Hematopoietic multipotent progenitor cell treated with erythropoietin and hydrocortisone succinate and interleukin-3 and kit ligand, for 8 days (in vitro differentiated cells): ENCODE measurements at regions not wholly inside any gene's neighbourhood (a gene's known extent, or its start where the extent isn't known, plus 50 kb on each side); places are given as distances from the start of the nearest gene placed in this dataset.
"Not testable (repeated sequence)": the region's sequence is repeated elsewhere in the genome, so short reads cannot be mapped to it uniquely, and the experiment has no call there.

Source experiments
- DNase-seq: peaks from one replicate; pipeline ENCODE4 v3.0.0-alpha.2; 2015

- DNase-seq = no peak
Observed at GRCh38 chr2:6143812-6144211, 451.6 kb downstream of the SOX11 start.

GRCh38 chr2:6147215-6147614 lies 455.0 kb downstream of the SOX11 start:
- not testable (repeated sequence) for DNase-seq

- DNase-seq = no peak
Observed at GRCh38 chr2:6148882-6149281, 456.7 kb downstream of the SOX11 start.

GRCh38 chr2:6159606-6160005 lies 467.4 kb downstream of the SOX11 start:
- DNase-seq = no peak

- DNase-seq = no peak
Observed at GRCh38 chr2:6163932-6164331, 471.7 kb downstream of the SOX11 start.

GRCh38 chr2:6164986-6165747 lies 473.0 kb downstream of the SOX11 start:
- DNase-seq = peak; percentile 88

- no peak for DNase-seq
Observed at GRCh38 chr2:6167592-6168138, 475.5 kb downstream of the SOX11 start.

- peak; percentile 87 for DNase-seq
Observed at GRCh38 chr2:6168485-6168884, 476.3 kb downstream of the SOX11 start.

GRCh38 chr2:6171294-6171693 lies 479.1 kb downstream of the SOX11 start:
- no peak for DNase-seq

- no peak for DNase-seq
Observed at GRCh38 chr2:6177811-6178210, 485.6 kb downstream of the SOX11 start.

GRCh38 chr2:6181525-6181924 lies 489.3 kb downstream of the SOX11 start:
- DNase-seq = peak; percentile 49

- DNase-seq = peak; percentile 36
Observed at GRCh38 chr2:6181926-6182325, 489.7 kb downstream of the SOX11 start.

GRCh38 chr2:6183226-6183625 lies 491.0 kb downstream of the SOX11 start:
- peak; percentile 88 for DNase-seq

- no peak for DNase-seq
Observed at GRCh38 chr2:6184532-6185292, 492.5 kb downstream of the SOX11 start.

- DNase-seq = no peak
Observed at GRCh38 chr2:6186332-6187151, 494.4 kb downstream of the SOX11 start.

GRCh38 chr2:6196449-6196848 lies 504.3 kb downstream of the SOX11 start:
- no peak for DNase-seq

GRCh38 chr2:6198370-6198919 lies 506.3 kb downstream of the SOX11 start:
- DNase-seq = not testable (repeated sequence)

- DNase-seq = no peak
Observed at GRCh38 chr2:6202756-6203155, 510.6 kb downstream of the SOX11 start.

- no peak for DNase-seq
Observed at GRCh38 chr2:6203291-6203959, 511.2 kb downstream of the SOX11 start.

GRCh38 chr2:6206882-6207281 lies 514.7 kb downstream of the SOX11 start:
- no peak for DNase-seq

GRCh38 chr2:6211236-6211635 lies 519.1 kb downstream of the SOX11 start:
- no peak for DNase-seq

GRCh38 chr2:6212491-6212890 lies 520.3 kb downstream of the SOX11 start:
- DNase-seq = no peak
